Spleen (tissue), 11 donors: ENCODE measurements at regions not wholly inside any gene's neighbourhood (a gene's known extent, or its start where the extent isn't known, plus 50 kb on each side); places are given as distances from the start of the nearest gene placed in this dataset.

Source experiments
- DNase-seq: peaks from one replicate; pipeline ENCODE4 v3.0.0-alpha.2; 2020
- H3K27ac ChIP-seq, 8 donors: fragments of 200-600 bp; sonication (generic) in 7 of 8; 1 replicate in 4 of 8; 2 replicates in 4 of 8; pipeline versions ENCODE4 v1.5.0 to v1.8.0; 2016 to 2021; ENCODE audit warnings: inconsistent platforms in 4 of 8, mild to moderate bottlenecking in 4 of 8, moderate library complexity in 1 of 8
- H3K27me3 ChIP-seq, 7 donors: fragments of 200-600 bp; sonication (generic) in 6 of 7; replicated peaks in 1 of 7; 1 replicate in 4 of 7; 2 replicates in 3 of 7; pipeline versions ENCODE4 v1.5.0 to v1.8.0; 2016 to 2021; ENCODE audit warnings: inconsistent platforms in 3 of 7, mild to moderate bottlenecking in 1 of 7
- H3K36me3 ChIP-seq, 6 donors: fragments of 200-600 bp; sonication (generic) in 5 of 6; 1 replicate in 4 of 6; 2 replicates in 2 of 6; pipeline versions ENCODE4 v1.5.0 to v1.8.0; 2016 to 2021; ENCODE audit warnings: inconsistent platforms in 2 of 6
- H3K4me1 ChIP-seq, 6 donors: fragments of 200-600 bp; sonication (generic) in 5 of 6; 1 replicate in 3 of 6; 2 replicates in 3 of 6; pipeline versions ENCODE4 v1.5.0 to v1.8.0; 2016 to 2021; ENCODE audit warnings: inconsistent platforms in 3 of 6
- H3K4me3 ChIP-seq, 8 donors: fragments of 200-600 bp; sonication (generic) in 7 of 8; 1 replicate in 4 of 8; 2 replicates in 4 of 8; pipeline versions ENCODE4 v1.5.0 to v1.8.0; 2016 to 2021; ENCODE audit warnings: inconsistent platforms in 4 of 8, mild to moderate bottlenecking in 4 of 8, moderate library complexity in 2 of 8
- H3K9me3 ChIP-seq, 8 donors: fragments of 200-600 bp; sonication (generic) in 7 of 8; 1 replicate in 4 of 8; 2 replicates in 4 of 8; pipeline versions ENCODE4 v1.5.0 to v1.8.0; 2016 to 2021; ENCODE audit warnings: inconsistent platforms in 4 of 8
- POLR2A ChIP-seq, 3 donors: fragments of 450-650 bp; IDR thresholded peaks; one replicate each; pipeline ENCODE4 v1.5.1; 2017; ENCODE audit warnings: antibody characterized with exemption in 3 of 3, mild to moderate bottlenecking in 1 of 3
- POLR2AphosphoS5 ChIP-seq, 3 donors: sonication (generic); formaldehyde crosslinking; IDR thresholded peaks; one replicate each; pipeline ENCODE4 v1.5.1; 2017; ENCODE audit warnings: antibody characterized with exemption in 3 of 3
- WGBS, 5 donors: extraction: QIAGEN DNeasy Blood & Tissue Kit in 3 of 5; methylation state at CpG; one replicate each; pipeline versions ENCODE4 v1.1.5 to v1.1.7; 2013 to 2018; 5-methylcytosine and 5-hydroxymethylcytosine counted together
- intact Hi-C: fragments of 100-400 bp; cut with DNase I; formaldehyde crosslinking; loops from one replicate; pipeline ENCODE4 v1.15.0; 2023; ENCODE audit warnings: low total_unique reads
- TF ChIP-seq, protein P1 (sequence below), 11 experiments: fragments of 200-600 bp in 7 of 11; fragments of 450-650 bp in 4 of 11; sonication (generic) in 4 of 11; IDR thresholded peaks in 8 of 11; conservative IDR thresholded peaks in 3 of 11; 1 replicate in 7 of 11; 2 replicates in 4 of 11; pipeline versions ENCODE4 v1.4.0 to v1.8.0; 2016 to 2021; ENCODE audit warnings: antibody characterized with exemption in 11 of 11, inconsistent platforms in 4 of 11, mild to moderate bottlenecking in 1 of 11
- donor health status: healthy with polysubstance abuse.
- donor health status: DM: no; HTN: no; CAD: no; lungs with moderate emphysema.
- donor health status: DM: no; HTN: no; CAD: no.
- donor health status: Bipolar disorder and iron deficiency.
- donor health status: healthy.
- donor health status: DM: no; HTN: no; CAD: no.
- donor health status: DM: yes; HTN: yes; CAD: no.

- H3K27ac ChIP-seq = no peak overlapping the region
- no peak for DNase-seq
These were observed 384.0 kb downstream of the SHANK2 start for GRCh38 chr11:70868341-70868885.

DNA sequence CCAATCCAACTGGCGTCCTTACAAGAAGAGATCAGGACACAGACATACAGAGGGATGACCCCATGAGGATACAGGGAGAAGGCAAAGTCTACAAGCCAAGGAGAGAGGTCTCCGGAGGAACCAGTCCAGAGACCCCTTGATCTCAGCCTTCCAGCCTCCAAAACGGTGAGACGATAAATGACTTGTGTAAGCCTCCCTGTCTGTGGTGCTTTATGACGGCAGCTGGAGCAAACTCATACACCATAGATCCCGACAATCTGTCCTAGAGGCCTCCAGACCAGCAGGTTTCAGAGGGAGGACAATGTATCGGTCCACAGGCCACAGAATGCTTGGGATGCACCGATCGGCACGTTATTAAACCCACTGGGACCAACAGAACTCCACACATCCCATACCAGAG, 383.3 kb downstream of the SHANK2 start:
- Histone ChIP-seq H3K9me3 (no peaks in the 10 kb centered on the region), H3K4me3 (no peak overlapping the region), H3K27ac (no peak overlapping the region), H3K4me1 (no peaks in the 10 kb centered on the region), H3K36me3 (no peaks in the 10 kb centered on the region), H3K27me3 (peaks cover 0 to 58% (median 0%) of the 10 kb centered on the region in 7 donors)
- WGBS, 5 donors = 87 to 96% (median 93%) methylated on average over 10 of the region's 10 CpGs
- no peak for DNase-seq
- TF ChIP-seq POLR2AphosphoS5 (IDR thresholded peaks at IDR 0.05) = no peak
- intact Hi-C loops = no loop called here

More at GRCh38 chr11:70868341-70868885, 384.0 kb downstream of the SHANK2 start:
- no peaks in the 10 kb centered on the region for H3K36me3 ChIP-seq
- H3K4me1 ChIP-seq = no peaks in the 10 kb centered on the region
- intact Hi-C loops = no loop called here
- no peak overlapping the region for H3K4me3 ChIP-seq
- 77 to 86% (median 82%) methylated on average over 7 to 8 of the region's 8 CpGs for WGBS, 5 donors
- no peaks in the 10 kb centered on the region for H3K9me3 ChIP-seq
- TF ChIP-seq, protein P1, sequence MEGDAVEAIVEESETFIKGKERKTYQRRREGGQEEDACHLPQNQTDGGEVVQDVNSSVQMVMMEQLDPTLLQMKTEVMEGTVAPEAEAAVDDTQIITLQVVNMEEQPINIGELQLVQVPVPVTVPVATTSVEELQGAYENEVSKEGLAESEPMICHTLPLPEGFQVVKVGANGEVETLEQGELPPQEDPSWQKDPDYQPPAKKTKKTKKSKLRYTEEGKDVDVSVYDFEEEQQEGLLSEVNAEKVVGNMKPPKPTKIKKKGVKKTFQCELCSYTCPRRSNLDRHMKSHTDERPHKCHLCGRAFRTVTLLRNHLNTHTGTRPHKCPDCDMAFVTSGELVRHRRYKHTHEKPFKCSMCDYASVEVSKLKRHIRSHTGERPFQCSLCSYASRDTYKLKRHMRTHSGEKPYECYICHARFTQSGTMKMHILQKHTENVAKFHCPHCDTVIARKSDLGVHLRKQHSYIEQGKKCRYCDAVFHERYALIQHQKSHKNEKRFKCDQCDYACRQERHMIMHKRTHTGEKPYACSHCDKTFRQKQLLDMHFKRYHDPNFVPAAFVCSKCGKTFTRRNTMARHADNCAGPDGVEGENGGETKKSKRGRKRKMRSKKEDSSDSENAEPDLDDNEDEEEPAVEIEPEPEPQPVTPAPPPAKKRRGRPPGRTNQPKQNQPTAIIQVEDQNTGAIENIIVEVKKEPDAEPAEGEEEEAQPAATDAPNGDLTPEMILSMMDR (IDR thresholded peaks at IDR 0.05 in 8 of 11, conservative IDR thresholded peaks at IDR 0.05 in 3 of 11) = no peak
- TF ChIP-seq POLR2AphosphoS5 (IDR thresholded peaks at IDR 0.05) = no peak
- TF ChIP-seq POLR2A (IDR thresholded peaks at IDR 0.05) = no peak
- H3K27me3 ChIP-seq = peaks cover 0 to 55% (median 0%) of the 10 kb centered on the region in 7 donors

- TF ChIP-seq POLR2A (IDR thresholded peaks at IDR 0.05) = no peak
- TF ChIP-seq, protein P1 (IDR thresholded peaks at IDR 0.05 in 8 of 11, conservative IDR thresholded peaks at IDR 0.05 in 3 of 11) = no peak
- TF ChIP-seq POLR2AphosphoS5 (IDR thresholded peaks at IDR 0.05) = no peak
- peaks cover 0 to under 1% (median 0%) of the 10 kb centered on the region in 6 donors for H3K4me1 ChIP-seq
- no peak overlapping the region for H3K27ac ChIP-seq
- H3K4me3 ChIP-seq = no peak overlapping the region
- no peaks in the 10 kb centered on the region for H3K9me3 ChIP-seq
- H3K36me3 ChIP-seq = no peaks in the 10 kb centered on the region
- WGBS, 5 donors = 77 to 84% (median 81%) methylated on average over 12 of the region's 12 CpGs
- peaks cover 0 to 51% (median 0%) of the 10 kb centered on the region in 7 donors for H3K27me3 ChIP-seq
- intact Hi-C loops = no loop called here
- no peak for DNase-seq
These were observed 380.5 kb downstream of the SHANK2 start for GRCh38 chr11:70871881-70872280.

DNA sequence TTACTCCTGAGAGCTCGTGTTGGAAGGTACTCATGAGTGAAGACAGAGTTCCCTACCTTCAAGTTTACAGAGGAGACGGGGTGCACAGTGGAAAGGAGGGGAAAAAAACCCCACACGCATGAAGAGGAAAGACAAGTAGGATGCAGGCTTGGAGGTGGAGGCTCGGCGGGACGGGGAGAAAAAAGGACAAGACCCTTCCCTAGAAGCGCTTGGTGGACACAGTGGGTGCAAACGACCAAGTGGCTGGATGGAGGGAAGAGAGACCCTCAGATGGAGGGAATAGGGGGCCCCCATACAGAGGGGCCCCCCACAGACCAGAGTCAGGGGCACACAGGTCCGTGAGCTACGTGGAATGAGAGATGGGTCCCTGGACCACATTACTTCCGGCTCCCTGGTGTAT, 380.1 kb downstream of the SHANK2 start:
- no peak for DNase-seq
- 77 to 84% (median 81%) methylated on average over 11 of the region's 11 CpGs for WGBS, 5 donors
- intact Hi-C loops = no loop called here

More for the DNA sequence above, 380.1 kb downstream of the SHANK2 start:
- Histone ChIP-seq H3K9me3 (no peaks in the 10 kb centered on the region), H3K27me3 (peaks cover 0 to 51% (median 0%) of the 10 kb centered on the region in 7 donors), H3K4me1 (peaks cover 0 to 5% (median 0%) of the 10 kb centered on the region in 6 donors), H3K36me3 (no peaks in the 10 kb centered on the region), H3K4me3 (no peak overlapping the region), H3K27ac (no peak overlapping the region)
- TF ChIP-seq POLR2A (IDR thresholded peaks at IDR 0.05) (no peak), POLR2AphosphoS5 (IDR thresholded peaks at IDR 0.05) (no peak)
- TF ChIP-seq, protein P1 (IDR thresholded peaks at IDR 0.05 in 8 of 11, conservative IDR thresholded peaks at IDR 0.05 in 3 of 11) = no peak
